NCI-H2196 (cell line): ENCODE measurements at regions not wholly inside any gene's neighbourhood (a gene's known extent, or its start where the extent isn't known, plus 50 kb on each side); places are given as distances from the start of the nearest gene placed in this dataset.
"Not testable (repeated sequence)": the region's sequence is repeated elsewhere in the genome, so short reads cannot be mapped to it uniquely, and the experiment has no call there.

ENCODE experiments used
- DNase-seq: peaks from one replicate; lab custom pipeline; 2025; ENCODE audit not compliant: unreplicated experiment; lab: John Stamatoyannopoulos, UW

DNA sequence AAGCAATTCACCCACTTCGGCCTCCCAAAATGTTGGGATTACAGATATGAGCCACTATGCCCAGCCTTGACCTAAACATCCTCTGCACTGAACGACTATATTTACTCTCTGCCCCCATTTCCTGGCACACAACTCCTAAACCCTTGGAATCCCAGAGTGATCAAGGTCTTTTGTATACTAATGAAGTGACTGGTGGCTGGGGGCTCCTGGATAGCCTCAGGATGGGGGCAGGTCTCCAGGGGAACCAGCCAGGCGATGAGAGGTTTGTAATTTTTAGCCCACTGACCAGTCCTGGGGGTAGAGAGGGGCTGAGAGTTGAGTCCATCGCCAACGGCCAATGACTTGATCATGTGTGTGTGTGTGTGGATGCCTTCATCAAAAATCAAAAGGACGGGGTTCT is 71.1 kb downstream of the FAM50B start:
- DNase-seq = no peak

DNA sequence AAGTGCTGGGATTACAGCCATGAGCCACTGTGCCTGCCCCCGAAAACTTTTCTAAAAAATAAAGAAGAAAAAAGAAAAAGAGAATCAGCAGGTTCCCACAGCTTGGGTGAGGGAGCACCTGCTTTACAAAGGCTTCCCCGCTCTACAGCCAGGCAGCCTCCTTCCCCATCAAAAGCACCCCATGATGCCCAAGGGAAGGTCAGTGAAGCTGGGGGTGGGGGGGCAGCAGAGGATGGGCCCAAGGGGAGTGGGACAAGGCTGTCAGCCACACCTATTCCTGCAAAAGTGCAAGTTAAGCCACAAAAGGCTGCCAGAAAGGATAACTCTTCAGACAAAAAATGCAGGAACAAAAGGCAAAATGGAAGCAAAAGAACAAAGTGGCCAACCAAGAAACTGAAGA is 72.5 kb downstream of the FAM50B start:
- no peak for DNase-seq

DNA sequence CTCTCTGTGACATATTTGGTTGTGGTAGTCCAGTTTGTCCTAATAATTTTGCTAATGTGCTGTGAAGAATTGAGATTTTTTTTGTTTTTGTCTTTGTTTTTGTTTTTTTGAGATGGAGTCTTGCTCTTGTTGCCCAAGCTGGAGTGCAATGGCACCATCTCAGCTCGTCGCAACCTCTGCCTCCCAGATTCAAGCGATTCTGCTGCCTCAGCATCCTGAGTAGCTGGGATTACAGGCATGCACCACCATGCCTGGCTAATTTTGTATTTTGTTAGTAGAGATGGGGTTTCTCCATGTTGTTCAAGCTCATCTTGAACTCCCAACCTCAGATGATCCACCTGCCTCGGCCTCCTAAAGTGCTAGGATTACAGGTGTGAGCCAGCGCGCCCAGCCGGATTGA is 73.4 kb downstream of the FAM50B start:
- not testable (repeated sequence) for DNase-seq

DNA sequence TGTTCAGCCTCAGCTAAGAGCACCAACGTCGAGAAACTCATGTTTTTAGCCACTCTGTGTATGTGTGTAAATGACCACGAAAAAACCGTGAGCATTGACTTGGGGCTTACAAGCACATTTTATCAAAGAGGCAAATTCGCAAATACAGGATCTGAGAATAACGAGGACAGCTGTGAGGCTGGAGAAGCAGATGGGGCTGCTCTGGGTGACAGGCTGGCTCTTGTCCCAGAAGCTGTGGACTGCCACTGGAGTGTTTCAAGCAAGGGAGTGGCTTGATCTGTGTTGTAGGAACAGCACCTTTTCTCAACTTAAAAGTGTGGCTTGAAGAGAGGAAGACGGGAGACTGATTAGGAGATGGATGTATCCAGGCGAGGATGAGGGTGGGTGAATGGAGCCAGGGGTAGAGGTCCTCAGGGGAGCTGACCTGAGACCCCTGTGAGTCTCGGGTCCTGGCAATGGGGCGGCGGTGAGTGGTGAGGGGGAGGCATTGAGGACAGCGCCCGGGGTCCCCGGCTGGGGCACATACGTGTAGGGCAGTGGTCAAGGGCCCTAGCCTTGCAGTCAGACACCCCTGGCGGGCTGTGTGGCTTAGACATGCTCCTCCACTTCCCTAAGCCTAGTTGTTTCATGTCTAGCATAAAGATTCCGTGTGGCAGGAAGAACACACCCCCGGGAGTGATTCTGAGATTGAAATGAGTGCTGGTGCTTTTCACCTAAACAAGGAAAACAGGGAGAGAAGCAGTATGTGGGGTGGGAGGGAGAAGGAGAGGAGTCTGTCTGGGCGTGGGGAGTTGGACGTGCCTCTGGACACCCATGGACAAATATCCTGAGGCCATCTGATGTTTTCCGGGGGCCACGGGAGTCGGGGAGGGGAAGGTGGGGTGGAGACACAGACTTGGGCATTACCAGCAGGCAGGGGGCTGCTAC is 76.3 kb downstream of the FAM50B start:
- not testable (repeated sequence) for DNase-seq

DNA sequence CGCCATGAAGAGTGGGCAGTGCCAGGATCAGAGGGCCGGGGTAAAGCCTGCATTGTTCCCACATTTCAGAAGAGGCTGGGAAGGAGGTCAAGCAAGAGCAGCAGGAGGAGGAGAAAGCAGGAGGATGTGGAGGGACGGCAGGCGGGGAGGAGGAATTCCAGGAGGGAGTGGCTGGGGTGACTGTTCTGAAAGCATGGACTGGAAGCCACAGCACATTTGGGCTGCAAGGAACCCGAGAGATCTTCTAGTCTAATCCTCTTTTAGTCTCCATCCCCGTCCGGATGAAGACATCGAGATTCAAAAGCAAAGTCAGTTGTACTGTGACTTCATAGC is 76.9 kb downstream of the FAM50B start:
- no peak for DNase-seq

DNA sequence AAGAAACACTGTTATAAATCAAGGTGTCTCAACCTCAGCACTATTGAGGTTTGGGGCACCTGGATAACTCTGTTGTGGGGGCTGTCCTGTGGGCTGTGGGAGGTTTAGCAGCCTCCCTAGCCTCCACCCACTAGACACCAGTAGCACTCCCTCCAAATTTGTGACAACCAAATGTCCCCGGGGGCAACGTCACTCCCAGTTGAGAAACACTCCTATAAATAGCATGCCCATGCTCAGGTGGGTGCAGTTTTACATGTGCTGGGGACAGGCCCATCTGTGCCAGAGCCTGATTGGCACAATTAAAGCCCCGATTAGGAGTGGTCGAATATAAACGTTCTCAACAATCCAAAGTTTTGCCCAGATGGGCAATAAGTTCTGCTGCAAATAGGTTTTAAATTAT is 78.9 kb downstream of the FAM50B start:
- no peak for DNase-seq

DNA sequence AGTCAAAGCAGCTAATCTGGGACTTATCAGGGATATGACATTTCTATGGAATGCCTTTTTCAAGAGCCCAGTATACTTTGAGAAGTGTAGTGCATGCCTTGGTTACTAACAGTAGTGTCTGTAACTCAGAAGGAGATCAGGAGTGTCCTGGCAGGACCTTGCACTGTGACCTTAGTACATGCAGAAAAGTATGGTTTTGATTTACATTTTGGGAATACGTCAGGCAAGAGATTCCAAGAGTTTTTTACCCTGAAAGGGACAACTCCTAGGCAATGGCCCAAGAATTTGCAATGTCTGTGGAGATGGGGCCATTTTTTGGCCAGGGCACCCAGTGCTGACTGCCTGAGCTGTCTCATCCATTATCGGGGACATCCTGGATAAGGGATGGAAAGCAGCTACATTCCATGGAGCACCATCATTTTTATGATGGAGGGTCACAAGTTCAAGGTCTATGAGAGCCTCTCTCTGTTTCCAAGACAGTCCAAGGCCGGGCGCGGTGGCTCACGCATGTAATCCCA is 80.2 kb downstream of the FAM50B start:
- DNase-seq = no peak

DNA sequence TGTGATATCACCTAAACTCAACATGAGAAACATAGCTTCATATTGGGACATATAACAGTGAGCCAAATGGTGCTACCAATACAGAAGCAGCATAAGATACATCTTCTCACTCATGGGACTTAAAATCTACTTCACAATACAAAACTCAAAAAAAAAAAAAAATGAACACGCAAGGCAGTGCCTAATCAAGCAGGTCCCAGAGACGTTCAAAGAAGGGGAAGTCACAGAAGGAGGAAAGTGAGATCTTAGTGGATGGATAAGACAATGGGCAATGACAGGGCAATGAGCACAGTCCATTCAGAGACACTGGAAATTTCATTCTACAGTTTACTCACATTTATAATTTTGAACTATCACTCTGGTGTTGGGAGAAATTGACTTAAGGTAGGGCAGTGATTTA is 88.3 kb downstream of the FAM50B start:
- DNase-seq = no peak

DNA sequence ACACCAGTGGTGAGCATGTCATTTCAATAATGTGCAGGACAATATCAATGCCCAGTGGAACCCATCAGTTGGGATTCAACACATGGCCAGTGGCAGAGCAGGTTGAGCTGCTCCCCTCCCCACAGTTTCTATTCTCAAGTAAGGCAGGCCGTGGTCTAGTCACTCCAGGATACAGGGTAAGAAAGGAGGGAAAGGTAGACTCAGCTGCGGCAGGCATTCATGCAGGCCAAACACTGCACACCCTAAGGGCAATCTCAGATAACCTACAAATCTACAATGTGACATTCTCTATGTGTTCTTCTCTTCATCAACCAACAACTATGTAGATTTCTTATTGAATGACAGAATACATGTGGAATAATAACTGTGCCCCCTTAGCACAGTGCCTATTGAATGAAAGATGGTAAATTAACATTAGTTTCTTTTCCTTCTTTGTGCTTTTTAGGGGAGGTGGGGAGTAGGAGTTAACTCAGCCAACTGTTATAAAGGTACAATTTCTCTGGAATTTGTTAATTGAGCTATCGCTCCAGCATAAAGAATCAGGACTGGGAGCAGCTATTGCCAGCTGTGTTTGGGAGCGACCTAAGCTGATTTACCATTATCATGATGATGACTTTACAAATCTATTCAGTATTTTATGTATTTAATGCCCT is 89.7 kb downstream of the FAM50B start:
- no peak for DNase-seq

DNA sequence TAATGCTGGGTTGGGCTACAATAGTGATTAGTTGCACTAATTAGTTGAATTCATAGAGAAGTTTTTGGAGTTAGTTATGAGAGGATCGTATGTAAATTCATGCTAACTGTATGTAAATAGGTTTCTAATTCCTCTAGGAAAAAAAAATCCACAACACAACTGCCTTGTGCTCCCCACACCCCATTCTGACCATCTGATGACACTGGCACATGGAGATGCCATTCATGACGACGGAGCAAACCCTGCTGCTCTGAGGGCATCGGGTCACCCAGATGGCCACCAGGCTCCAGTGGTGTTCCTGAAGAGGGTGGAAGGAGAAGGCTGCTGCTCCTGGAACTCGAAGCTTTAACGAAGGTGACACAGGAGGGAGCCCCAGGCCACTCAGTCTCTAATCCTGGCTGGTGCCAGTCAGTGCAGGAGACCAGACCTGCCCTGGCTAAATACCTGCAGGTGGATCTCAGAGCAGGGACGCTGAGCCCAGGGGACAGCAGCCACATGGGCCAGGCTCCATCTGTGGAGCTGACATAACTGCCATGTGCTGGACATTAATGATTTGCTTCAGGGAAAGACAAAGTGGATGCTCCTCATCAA is 90.3 kb downstream of the FAM50B start:
- no peak for DNase-seq

DNA sequence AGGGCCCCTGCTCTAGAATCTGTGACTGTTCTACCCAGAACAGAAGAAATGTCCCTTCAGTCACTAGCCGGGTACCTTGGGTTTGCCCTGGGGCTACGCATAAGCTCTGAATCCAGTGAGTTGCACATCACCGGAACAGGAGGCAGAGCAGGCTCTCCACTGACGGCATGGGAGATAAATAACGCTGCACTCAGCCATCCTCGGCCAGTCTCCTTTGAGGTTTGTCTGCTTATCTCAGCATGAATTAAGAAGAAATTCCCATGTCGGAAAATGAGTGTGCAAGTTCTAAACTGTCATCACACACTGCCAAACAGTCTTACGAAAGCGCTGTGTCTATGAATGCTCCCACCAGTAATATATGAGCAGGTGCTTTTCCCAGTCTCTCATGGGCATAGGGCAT is 90.8 kb downstream of the FAM50B start:
- DNase-seq = no peak

DNA sequence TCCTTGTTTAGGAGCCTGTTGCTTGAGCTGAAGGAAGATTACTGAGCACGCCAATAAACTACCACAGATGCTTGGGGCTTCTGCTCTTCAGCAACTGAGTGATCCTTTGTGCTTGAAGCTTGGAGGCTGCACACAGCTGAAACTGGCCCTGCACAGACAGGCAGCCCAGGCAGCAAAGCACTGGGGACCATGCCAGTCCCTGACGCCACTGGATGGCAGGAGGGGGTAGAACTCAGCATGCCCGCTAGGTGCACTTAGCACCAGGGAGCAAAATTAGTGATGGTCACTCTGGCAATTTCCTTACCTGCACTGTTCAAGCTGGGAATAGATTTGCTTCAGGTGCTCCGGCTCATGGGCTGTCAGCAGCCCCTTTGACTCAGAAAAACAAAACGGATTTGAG is 91.5 kb downstream of the FAM50B start:
- no peak for DNase-seq

DNA sequence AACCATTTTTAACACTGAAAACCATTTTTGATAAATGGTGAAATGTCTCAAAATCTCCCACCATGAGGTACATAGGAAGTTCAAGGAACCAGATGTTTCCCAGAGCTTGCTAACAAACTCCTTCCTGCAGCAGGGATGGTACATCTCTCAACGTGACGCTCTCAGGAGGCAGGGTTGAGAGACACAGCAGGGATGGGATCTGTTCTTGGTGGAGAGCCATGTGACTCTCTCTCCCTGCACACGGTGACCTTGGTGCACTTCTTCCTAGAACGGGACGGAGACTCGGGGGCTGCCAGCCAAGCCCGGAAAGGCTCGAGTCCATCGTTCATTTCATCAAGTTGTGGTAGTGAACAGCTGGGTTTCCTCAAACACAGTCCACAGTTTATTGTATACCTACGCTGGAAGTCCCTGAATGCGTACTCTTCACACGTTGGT is 94.2 kb downstream of the FAM50B start:
- DNase-seq = no peak

DNA sequence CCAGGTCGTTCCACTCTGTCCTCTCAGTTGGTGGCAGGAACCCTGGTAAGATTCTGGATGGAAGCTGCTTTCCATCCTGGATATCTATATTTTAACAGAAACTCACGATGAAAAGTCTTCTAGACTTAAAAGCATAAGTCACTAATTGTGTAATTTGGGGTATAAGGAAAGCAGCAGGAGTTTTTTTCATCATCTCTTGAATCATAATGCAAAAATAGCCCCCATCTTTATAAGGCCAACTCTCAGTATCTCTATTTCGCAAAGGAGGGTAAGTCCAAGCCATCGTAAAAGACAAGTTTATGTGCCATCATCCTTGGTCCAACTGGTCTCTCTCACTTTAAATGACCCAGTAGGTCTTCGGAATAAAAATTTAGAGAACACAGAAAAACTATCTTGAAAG is 95.1 kb downstream of the FAM50B start:
- no peak for DNase-seq

DNA sequence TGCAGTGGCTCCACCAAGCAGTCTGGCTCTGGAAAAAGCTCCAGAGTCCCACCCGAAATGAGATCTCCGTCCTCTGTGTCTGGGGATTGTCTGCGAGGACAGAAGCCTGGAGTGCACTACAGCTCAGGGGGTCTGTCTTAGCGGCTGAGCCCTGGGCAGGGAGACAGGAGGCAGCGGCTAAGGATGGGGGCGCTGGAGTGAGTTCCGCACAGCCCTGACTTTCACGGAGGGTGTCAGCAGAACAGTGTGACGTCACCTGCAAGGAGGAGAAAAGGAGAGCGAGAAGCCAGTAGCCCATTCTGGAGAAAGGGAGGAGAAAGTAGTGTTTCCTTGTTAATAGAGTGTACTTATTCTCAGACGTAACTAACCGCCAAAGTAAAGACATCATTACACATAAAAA is 97.6 kb downstream of the FAM50B start:
- DNase-seq = no peak

DNA sequence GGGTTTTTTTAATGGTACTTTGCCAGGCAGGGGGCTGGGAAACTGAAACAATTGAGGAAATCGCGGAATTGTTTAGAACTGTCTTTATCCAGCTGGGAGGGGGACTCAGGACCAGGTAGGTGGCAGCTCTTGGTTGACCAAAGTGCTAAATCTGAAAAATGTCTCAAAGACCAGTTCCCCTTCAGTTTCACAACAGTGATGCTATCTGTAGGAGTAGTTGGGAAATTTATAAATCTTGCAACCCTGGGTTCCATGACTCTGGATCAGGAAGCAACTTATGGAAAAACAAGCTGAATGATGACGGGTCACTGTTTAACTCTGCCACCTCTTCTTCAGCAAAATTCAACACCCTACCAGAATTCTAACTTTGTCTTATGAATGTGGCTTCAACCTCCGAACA is 99.7 kb downstream of the FAM50B start:
- DNase-seq = no peak

DNA sequence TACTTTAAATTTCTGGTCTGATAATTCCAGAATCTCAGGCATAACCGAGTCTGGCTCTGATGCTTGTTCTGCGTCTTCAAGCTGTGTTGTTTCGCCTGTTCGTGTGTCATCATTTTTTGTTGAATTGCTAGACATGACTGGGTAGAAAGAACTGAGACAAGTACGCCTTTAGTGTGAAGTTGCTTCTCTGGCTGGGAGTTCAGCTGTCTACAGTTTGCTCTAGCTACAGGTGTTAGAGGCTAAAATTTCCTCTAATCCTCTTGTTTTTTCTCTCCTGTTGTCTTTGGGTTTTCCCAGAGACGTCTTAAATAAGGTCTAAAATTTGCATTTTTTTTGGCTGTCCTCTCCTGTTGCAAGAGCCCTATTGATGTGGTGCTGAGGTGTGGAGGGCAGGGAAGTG is 100.3 kb downstream of the FAM50B start:
- no peak for DNase-seq

DNA sequence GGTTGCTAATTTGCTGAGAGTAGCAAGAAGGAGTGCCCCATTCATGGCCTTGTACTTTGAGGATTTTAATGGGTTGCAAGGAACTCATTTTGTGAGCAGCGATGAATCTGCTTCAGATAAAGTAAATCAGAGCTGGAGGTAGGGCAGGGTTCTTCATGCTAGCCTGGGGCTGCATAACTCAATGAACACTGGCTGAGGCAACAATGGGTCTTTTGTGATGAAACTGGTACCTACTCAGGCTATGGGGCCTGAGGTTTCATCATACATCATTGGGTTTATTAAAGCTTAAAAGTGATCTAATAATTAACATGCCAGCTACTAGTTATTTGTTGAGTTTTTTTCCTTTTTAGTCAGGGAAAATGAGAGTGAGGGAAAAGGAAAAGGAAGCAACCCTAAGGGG is 106.9 kb downstream of the FAM50B start:
- no peak for DNase-seq

DNA sequence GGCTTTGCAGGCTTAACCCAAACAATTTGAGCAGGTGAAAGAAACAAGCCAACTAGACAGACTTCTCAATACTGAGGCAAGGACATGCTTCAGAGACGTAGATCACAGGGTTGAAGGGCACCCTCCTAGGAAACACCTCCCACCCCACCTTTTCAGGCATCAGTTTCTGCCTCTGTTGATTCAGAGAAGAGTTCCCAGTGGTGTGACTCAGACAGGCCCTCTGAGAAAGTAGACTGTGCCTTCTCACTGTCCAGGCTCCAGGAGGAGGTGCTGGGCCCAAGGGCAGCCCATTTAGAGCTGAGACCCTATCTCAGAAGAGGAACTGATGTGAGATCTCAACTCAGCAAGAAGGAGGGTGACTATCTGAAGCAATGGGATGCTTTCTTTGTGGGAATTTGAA is 108.1 kb downstream of the FAM50B start:
- no peak for DNase-seq

DNA sequence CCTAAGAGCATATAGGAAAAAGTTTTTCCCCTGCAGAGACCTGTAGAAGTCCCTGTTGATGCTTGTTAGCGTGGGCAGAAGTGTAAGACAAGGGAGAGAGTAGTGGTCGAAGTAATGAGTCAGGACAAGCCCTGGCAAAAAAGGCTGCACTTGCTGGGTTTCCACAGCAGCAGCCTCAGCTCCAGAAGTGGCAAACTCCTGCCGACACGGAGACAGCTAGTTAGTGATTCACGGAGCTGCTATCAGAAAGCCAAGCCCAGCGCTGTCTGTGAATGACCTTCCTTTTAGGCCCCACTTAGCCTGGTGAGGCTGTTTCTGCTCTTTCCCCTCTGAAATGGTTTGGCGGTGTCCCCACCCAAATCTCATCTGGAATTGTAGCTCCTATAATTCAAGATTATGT is 109.1 kb downstream of the FAM50B start:
- DNase-seq = no peak

DNA sequence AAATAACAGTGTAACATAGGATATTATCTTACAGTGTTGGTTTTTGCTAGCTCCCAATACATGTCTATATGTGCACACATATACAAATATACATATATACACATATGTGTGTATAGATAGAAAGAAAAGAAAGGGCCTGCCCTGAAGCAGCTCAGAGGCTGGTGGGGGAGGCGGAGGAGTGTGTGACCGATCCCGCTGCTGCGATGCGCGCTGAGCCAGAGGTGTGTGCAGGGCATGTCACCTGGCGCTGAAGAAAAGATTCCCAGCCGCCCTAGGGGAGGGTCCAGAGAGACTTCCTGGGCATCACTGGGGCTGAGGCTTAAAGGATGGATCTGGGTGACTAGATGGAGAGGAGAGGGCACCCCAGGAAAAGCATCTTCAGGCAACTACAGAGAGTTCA is 110.2 kb downstream of the FAM50B start:
- DNase-seq = no peak

DNA sequence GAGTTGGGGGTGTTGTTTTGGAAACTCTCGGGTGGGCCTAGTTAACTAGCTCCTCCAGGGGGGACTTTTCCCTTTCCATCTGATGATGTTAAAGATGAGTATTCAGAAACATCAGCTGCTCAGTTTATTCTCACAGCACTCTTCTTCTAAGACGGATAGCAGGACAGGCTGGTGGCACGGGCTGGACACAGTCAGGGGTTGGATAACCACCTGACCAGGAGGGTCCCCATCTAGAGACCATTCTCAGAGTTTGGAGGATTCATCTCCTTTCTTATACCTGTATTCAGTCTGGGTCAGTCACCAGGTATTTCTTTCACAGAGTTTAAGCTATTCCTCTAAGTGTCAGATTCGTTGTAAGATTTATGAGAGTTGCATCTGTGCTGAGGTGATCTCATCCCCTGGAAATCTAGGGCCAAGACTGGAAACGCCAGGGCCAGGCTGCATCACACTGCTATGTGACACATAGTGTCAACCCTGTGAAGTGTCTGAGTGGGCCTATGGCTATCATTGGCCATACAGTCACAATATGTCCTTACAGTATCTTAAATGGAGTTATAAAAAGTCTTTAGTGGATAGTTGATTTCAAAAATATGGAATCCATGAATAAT is 111.7 kb downstream of the FAM50B start:
- no peak for DNase-seq
